ENCODE measurements at regions not wholly inside any gene's neighbourhood (a gene's known extent, or its start where the extent isn't known, plus 50 kb on each side); places are given as distances from the start of the nearest gene placed in this dataset.
"Not testable (repeated sequence)": the region's sequence is repeated elsewhere in the genome, so short reads cannot be mapped to it uniquely, and the experiment has no call there.

DNA sequence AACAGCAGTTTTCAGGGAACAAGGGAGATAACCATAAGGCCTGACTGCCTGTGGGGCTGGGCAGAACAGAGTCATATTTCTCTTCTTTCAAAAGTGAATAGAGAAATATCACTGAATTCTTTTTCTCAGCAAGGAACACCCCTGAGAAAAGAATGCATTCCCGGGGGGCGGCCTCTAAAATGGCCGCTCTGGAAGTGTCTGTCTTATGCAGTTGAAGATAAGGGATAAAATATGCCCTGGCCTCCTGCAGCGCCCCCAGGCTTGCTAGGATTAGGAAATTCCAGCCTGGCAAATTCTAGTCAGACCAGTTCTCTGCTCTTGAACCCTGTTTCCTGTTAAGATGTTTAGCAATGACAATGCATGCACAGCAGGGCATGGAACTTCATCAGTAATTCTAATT lies 745.4 kb downstream of the GRXCR1 start:
- TF ChIP-seq POLR2A, EP300, POLR2AphosphoS5 (IDR thresholded peaks at IDR 0.05): not testable (repeated sequence)
- TF ChIP-seq, protein P1, sequence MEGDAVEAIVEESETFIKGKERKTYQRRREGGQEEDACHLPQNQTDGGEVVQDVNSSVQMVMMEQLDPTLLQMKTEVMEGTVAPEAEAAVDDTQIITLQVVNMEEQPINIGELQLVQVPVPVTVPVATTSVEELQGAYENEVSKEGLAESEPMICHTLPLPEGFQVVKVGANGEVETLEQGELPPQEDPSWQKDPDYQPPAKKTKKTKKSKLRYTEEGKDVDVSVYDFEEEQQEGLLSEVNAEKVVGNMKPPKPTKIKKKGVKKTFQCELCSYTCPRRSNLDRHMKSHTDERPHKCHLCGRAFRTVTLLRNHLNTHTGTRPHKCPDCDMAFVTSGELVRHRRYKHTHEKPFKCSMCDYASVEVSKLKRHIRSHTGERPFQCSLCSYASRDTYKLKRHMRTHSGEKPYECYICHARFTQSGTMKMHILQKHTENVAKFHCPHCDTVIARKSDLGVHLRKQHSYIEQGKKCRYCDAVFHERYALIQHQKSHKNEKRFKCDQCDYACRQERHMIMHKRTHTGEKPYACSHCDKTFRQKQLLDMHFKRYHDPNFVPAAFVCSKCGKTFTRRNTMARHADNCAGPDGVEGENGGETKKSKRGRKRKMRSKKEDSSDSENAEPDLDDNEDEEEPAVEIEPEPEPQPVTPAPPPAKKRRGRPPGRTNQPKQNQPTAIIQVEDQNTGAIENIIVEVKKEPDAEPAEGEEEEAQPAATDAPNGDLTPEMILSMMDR (IDR thresholded peaks at IDR 0.05): not testable (repeated sequence)

All from sigmoid colon (tissue), 4 donors.